ENCODE measurements at regions not wholly inside any gene's neighbourhood (a gene's known extent, or its start where the extent isn't known, plus 50 kb on each side); places are given as distances from the start of the nearest gene placed in this dataset.
A peak's percentile ranks its signal among the peaks of the same experiment; 100 is the strongest.

DNA sequence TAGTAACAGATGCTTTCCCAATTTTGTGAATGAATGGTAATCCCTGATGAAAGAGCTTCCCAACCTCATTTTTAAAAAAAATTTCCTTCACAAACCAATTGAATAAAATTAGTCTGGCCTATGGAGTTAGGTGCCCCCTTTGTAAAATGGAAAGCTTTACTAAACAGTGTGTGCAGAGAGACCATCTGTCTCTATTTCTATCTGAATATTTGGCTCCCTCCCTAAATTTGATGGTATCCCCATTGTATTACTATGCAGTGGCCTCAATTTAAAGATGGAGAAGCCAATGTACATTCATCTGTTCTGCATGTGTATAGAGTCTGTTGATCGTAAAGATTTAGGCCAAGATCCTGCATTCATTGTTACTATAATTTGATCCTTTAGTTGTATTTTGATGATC lies 397.7 kb upstream of the RGS6 start:
- Histone ChIP-seq H3K4me3 (no peak overlapping the region), H3K36me3 (peaks cover 0 to 28% (median 2%) of the 10 kb centered on the region in 6 donors), H3K27me3 (replicated peaks in 1 of 7) (no peaks in the 10 kb centered on the region), H3K4me1 (peaks cover 7 to 57% (median 31%) of the 10 kb centered on the region in 6 donors), H3K9me3 (no peaks in the 10 kb centered on the region), H3K27ac (no peak overlapping the region)
- no peak for DNase-seq
- intact Hi-C loops (cut with DNase I; ENCODE audit: low total_unique reads): loop anchor here (10.0 kb wide), 1 partner anchor 210 kb away; the partner anchor contains the start of gene SIPA1L1
- TF ChIP-seq POLR2A (IDR thresholded peaks at IDR 0.05) (no peak), POLR2AphosphoS5 (IDR thresholded peaks at IDR 0.05) (no peak)
- TF ChIP-seq, protein P1, sequence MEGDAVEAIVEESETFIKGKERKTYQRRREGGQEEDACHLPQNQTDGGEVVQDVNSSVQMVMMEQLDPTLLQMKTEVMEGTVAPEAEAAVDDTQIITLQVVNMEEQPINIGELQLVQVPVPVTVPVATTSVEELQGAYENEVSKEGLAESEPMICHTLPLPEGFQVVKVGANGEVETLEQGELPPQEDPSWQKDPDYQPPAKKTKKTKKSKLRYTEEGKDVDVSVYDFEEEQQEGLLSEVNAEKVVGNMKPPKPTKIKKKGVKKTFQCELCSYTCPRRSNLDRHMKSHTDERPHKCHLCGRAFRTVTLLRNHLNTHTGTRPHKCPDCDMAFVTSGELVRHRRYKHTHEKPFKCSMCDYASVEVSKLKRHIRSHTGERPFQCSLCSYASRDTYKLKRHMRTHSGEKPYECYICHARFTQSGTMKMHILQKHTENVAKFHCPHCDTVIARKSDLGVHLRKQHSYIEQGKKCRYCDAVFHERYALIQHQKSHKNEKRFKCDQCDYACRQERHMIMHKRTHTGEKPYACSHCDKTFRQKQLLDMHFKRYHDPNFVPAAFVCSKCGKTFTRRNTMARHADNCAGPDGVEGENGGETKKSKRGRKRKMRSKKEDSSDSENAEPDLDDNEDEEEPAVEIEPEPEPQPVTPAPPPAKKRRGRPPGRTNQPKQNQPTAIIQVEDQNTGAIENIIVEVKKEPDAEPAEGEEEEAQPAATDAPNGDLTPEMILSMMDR (IDR thresholded peaks at IDR 0.05 in 8 of 11, conservative IDR thresholded peaks at IDR 0.05 in 3 of 11): no peak
- WGBS, 5 donors: 94 to 98% (median 98%) methylated on average over 1 of the region's 1 CpG

DNA sequence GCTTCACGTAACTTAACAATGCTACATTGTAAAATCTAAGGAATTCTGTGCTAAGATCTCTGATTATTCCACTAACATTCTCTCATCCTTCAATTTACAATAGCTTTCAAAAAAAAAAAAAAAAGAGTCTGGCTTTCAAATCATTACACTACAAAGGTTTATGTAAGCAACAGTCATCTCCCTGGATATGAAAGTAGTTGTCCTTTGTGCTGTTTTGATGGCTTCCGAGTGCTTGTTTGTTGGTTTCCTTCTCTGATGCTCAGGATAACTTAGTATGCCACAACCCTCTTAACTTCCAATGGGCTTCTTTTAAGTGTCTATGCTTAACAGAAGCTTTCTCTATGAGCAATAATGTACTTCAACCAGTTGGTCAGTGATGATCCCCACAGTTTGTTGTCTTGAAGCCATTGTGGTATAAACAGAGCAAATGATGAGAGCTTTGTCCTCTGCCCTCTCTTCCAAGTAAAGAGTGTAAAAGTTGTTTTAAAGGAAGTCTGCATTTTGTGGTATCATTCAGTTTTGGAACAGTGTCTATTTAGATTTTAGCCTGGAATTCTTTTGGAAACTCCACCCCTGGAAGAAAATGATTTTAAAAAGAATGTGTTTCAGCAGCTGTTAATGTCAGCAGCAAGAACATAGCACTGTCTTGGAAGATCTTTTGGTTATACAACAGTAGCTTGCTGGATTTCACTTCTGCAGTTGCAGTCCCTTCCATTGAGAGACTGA lies 396.1 kb upstream of the RGS6 start:
- Histone ChIP-seq H3K4me3 (no peak overlapping the region), H3K9me3 (no peaks in the 10 kb centered on the region), H3K4me1 (peaks cover 14 to 72% (median 44%) of the 10 kb centered on the region in 6 donors), H3K36me3 (peaks cover 0 to 11% (median 2%) of the 10 kb centered on the region in 6 donors), H3K27me3 (replicated peaks in 1 of 7) (no peaks in the 10 kb centered on the region), H3K27ac (peak overlapping the region in 5 of 8 donors; percentile 3 to 56 (median 10))
- intact Hi-C loops (cut with DNase I; ENCODE audit: low total_unique reads): loop anchor here (10.0 kb wide), 1 partner anchor 211 kb away; the partner anchor contains the start of gene SIPA1L1
- TF ChIP-seq POLR2AphosphoS5 (IDR thresholded peaks at IDR 0.05): no peak
- TF ChIP-seq, protein P1 (IDR thresholded peaks at IDR 0.05 in 8 of 11, conservative IDR thresholded peaks at IDR 0.05 in 3 of 11): no peak
- TF ChIP-seq POLR2A (IDR thresholded peaks at IDR 0.05): no peak
- 77 to 89% (median 81%) methylated on average over 2 of the region's 2 CpGs for WGBS, 5 donors
- no peak for DNase-seq

DNA sequence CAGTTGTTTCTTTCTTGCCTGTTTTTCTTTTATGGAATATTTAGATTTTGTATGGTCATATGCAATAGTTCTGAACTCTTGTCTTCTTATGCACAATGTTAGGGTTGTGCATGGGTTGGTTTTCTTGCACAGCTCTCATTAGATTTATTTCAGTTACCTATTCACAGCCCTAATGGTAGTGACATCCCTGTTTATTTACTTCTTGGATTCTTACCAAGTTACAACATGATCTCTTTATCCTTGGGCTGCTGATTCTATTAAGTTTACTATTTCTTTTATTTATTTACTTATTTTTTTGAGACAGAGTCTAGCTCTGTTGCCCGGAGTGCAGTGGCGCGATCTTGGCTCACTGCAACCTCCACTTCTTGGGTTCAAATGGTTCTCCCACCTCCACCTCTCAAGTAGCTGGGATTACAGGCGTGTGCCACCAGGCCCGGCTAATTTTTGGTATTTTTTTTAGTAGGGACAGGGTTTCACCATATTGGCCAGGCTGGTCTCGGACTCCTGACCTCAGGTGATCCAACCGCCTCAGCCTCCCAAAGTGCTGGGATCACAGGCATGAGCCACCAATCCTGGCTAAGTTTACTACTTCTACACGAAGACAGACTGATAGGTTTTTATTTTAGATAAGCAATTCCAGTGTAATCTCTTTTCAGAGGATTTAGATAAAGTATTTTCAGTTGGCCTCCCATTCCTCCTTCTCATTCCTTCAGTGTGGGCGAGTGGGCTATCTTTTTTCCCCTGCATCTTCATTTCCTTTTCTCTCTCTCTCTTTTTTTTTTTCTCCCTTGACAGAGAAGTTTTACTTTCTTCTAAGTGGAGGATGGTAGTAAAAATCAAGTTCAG lies 395.1 kb upstream of the RGS6 start:
- WGBS, 5 donors: 89 to 94% (median 92%) methylated on average over 9 of the region's 9 CpGs
- H3K4me3 ChIP-seq: no peak overlapping the region
- peaks cover 14 to 82% (median 49%) of the 10 kb centered on the region in 6 donors for H3K4me1 ChIP-seq
- intact Hi-C loops (cut with DNase I; ENCODE audit: low total_unique reads): loop anchor here (10.0 kb wide), 1 partner anchor 212 kb away; the partner anchor contains the start of gene SIPA1L1
- H3K27me3 ChIP-seq (replicated peaks in 1 of 7): no peaks in the 10 kb centered on the region
- H3K9me3 ChIP-seq: no peaks in the 10 kb centered on the region
- peak overlapping the region in 5 of 8 donors; percentile 24 to 79 (median 73) for H3K27ac ChIP-seq
- DNase-seq: no peak
- TF ChIP-seq, protein P1 (IDR thresholded peaks at IDR 0.05 in 8 of 11, conservative IDR thresholded peaks at IDR 0.05 in 3 of 11): no peak
- TF ChIP-seq POLR2A (IDR thresholded peaks at IDR 0.05): no peak
- H3K36me3 ChIP-seq: peaks cover 0 to 5% (median 0%) of the 10 kb centered on the region in 6 donors
